Neural cell (in vitro differentiated cells): ENCODE measurements at regions not wholly inside any gene's neighbourhood (a gene's known extent, or its start where the extent isn't known, plus 50 kb on each side); places are given as distances from the start of the nearest gene placed in this dataset.
A peak's percentile ranks its signal among the peaks of the same experiment; 100 is the strongest.

ENCODE experiments used
- H2AFZ ChIP-seq: fragments of 200-600, 300-800 bp; sonication (generic), shearing (Covaris generic); 2 replicates; pipeline ENCODE4 v1.6.0; 2014; ENCODE audit warnings: low read depth, mild to moderate bottlenecking, antibody characterized with exemption, low read length, moderate library complexity
- H3F3A ChIP-seq: fragments of 200-600 bp; shearing (Covaris generic); 2 replicates; pipeline ENCODE4 v1.6.1; 2016; ENCODE audit warnings: mild to moderate bottlenecking, moderate library complexity, mixed read lengths, antibody characterized with exemption, low read length; ENCODE audit not compliant: insufficient read depth, poor library complexity, severe bottlenecking
- H3K27ac ChIP-seq: fragments of 200-600, 300-800 bp; sonication (generic), shearing (Covaris generic); 2 replicates; pipeline ENCODE4 v1.5.1; 2014; ENCODE audit warnings: mild to moderate bottlenecking, low read length, moderate library complexity
- H3K27me3 ChIP-seq: fragments of 300-800, 200-600 bp; sonication (generic), shearing (Covaris generic); 2 replicates; pipeline ENCODE4 v1.6.0; 2014; ENCODE audit warnings: mild to moderate bottlenecking, low read depth, low read length, moderate library complexity; ENCODE audit not compliant: insufficient read depth
- H3K36me3 ChIP-seq: fragments of 300-800, 200-600 bp; sonication (generic), shearing (Covaris generic); 2 replicates; pipeline ENCODE4 v1.5.1; 2014; ENCODE audit warnings: mild to moderate bottlenecking, antibody characterized with exemption, low read length, moderate library complexity; ENCODE audit not compliant: insufficient read depth
- H3K4me2 ChIP-seq: fragments of 300-800, 200-600 bp; sonication (generic), shearing (Covaris generic); 2 replicates; pipeline ENCODE4 v1.6.0; 2014; ENCODE audit warnings: mild to moderate bottlenecking, low read length
- H3K4me3 ChIP-seq: fragments of 300-800, 200-600 bp; sonication (generic), shearing (Covaris generic); 2 replicates; pipeline ENCODE4 v1.5.1; 2014; ENCODE audit warnings: mild to moderate bottlenecking, low read length, moderate library complexity
- H3K79me2 ChIP-seq: fragments of 200-600 bp; shearing (Covaris generic); replicated peaks from 2 replicates; pipeline ENCODE4 v1.6.0; 2014; ENCODE audit warnings: mild to moderate bottlenecking, low read length, moderate library complexity; ENCODE audit not compliant: insufficient read depth
- H3K9ac ChIP-seq: fragments of 300-800, 200-600 bp; sonication (generic), shearing (Covaris generic); 2 replicates; pipeline ENCODE4 v1.6.1; 2016; ENCODE audit warnings: mild to moderate bottlenecking, low read length, mixed read lengths
- H3K9me2 ChIP-seq: fragments of 200-600 bp; shearing (Covaris generic); 2 replicates; pipeline ENCODE4 v1.6.1; 2016; ENCODE audit warnings: mild to moderate bottlenecking, low read length, mixed read lengths; ENCODE audit not compliant: insufficient read depth
- H3K9me3 ChIP-seq: fragments of 200-600, 300-800 bp; sonication (generic), shearing (Covaris generic); 2 replicates; pipeline ENCODE4 v1.6.1; 2016; ENCODE audit warnings: mild to moderate bottlenecking, mixed run types, low read length, moderate library complexity, mixed read lengths
- H4K20me1 ChIP-seq: fragments of 200-600 bp; shearing (Covaris generic); 2 replicates; pipeline ENCODE4 v1.6.1; 2016; ENCODE audit warnings: mild to moderate bottlenecking, mixed run types; ENCODE audit not compliant: insufficient read depth
- EP300 ChIP-seq: fragments of 450-650 bp; conservative IDR thresholded peaks from 2 replicates; pipeline ENCODE4 v1.6.1; 2014; ENCODE audit warnings: antibody characterized with exemption, mild to moderate bottlenecking, moderate library complexity; ENCODE audit not compliant: poor library complexity, severe bottlenecking
- EZH2 ChIP-seq: fragments of 200-600, 300-800 bp; shearing (Covaris generic), sonication (generic); IDR thresholded peaks from 2 replicates; pipeline ENCODE4 v1.6.1; 2014; ENCODE audit warnings: antibody characterized with exemption, low read length, borderline replicate concordance, mild to moderate bottlenecking; ENCODE audit not compliant: insufficient read depth, poor library complexity, severe bottlenecking
- MXI1 ChIP-seq: fragments of 450-650 bp; conservative IDR thresholded peaks from 2 replicates; pipeline ENCODE4 v1.6.1; 2014; ENCODE audit warnings: antibody characterized with exemption, mild to moderate bottlenecking; ENCODE audit not compliant: poor library complexity, severe bottlenecking
- POLR2AphosphoS5 ChIP-seq: IDR thresholded peaks from 2 replicates; pipeline ENCODE4 v1.6.1; 2012
- RAD21 ChIP-seq: fragments of 450-650 bp; conservative IDR thresholded peaks from 2 replicates; pipeline ENCODE4 v1.6.1; 2014; ENCODE audit warnings: antibody characterized with exemption, mild to moderate bottlenecking, moderate library complexity
- SMC3 ChIP-seq: fragments of 450-650 bp; conservative IDR thresholded peaks from 2 replicates; pipeline ENCODE4 v1.6.1; 2014; ENCODE audit warnings: antibody characterized with exemption, mild to moderate bottlenecking, moderate library complexity; ENCODE audit not compliant: poor library complexity
- TAF1 ChIP-seq: IDR thresholded peaks from 2 replicates; pipeline ENCODE4 v1.6.1; 2012; ENCODE audit warnings: low read depth
- TF ChIP-seq, protein P1 (sequence below): IDR thresholded peaks from 2 replicates; pipeline ENCODE4 v1.6.1; 2012; ENCODE audit warnings: borderline replicate concordance
- TF ChIP-seq, protein P2 (sequence below): fragments of 450-650 bp; IDR thresholded peaks from 2 replicates; pipeline ENCODE4 v1.5.1; 2014; ENCODE audit warnings: antibody characterized with exemption, mild to moderate bottlenecking, moderate library complexity; ENCODE audit not compliant: poor library complexity, severe bottlenecking

GRCh38 chr13:65826657-65827056 is 1403.5 kb downstream of the PCDH9 start:
- H3K27me3 ChIP-seq = no peaks in the 10 kb centered on the region
- TF ChIP-seq RAD21 (no peak), EP300 (peak; percentile 34)
- H2AFZ ChIP-seq = no peak overlapping the region
- no peaks in the 10 kb centered on the region for H3F3A ChIP-seq
- H3K36me3 ChIP-seq = no peaks in the 10 kb centered on the region
- no peak overlapping the region for H3K9ac ChIP-seq
- peak overlapping the region; percentile 24 for H3K4me3 ChIP-seq
- H3K27ac ChIP-seq = no peak overlapping the region
- H4K20me1 ChIP-seq = no peaks in the 10 kb centered on the region
- no peaks in the 10 kb centered on the region for H3K9me2 ChIP-seq
- H3K9me3 ChIP-seq = no peaks in the 10 kb centered on the region
- H3K4me2 ChIP-seq = peak overlapping the region; percentile 12
- no peaks in the 10 kb centered on the region for H3K79me2 ChIP-seq

DNA sequence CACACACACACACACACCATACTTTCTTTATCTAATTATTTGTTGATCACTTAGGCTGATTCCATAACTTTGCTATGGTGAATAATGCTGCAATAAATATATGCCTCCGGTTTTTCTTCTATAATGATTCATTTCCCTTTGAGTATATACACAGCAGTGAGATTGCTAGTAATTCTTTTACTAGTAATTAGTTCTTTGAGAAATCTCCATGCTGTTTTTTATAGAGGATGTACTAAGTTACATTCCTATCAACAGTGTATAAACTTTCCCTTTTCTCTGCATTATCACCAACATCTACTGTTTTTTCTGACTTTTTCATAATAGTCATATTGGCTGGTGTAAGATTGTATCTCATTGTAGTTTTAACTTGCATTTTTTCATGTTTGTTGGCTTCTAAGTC is 1405.1 kb downstream of the PCDH9 start:
- Histone ChIP-seq H3K36me3 (no peaks in the 10 kb centered on the region), H3K27ac (no peak overlapping the region), H2AFZ (no peak overlapping the region), H3K4me3 (no peak overlapping the region), H3K9me2 (no peaks in the 10 kb centered on the region), H3K79me2 (no peaks in the 10 kb centered on the region), H3K9ac (no peak overlapping the region), H3K4me2 (no peak overlapping the region), H3K9me3 (no peaks in the 10 kb centered on the region), H4K20me1 (no peaks in the 10 kb centered on the region), H3K27me3 (no peaks in the 10 kb centered on the region), H3F3A (no peaks in the 10 kb centered on the region)
- no peak for TF ChIP-seq MXI1
- TF ChIP-seq POLR2AphosphoS5 = no peak
- TF ChIP-seq TAF1 = no peak
- TF ChIP-seq SMC3 = no peak
- TF ChIP-seq, protein P1, sequence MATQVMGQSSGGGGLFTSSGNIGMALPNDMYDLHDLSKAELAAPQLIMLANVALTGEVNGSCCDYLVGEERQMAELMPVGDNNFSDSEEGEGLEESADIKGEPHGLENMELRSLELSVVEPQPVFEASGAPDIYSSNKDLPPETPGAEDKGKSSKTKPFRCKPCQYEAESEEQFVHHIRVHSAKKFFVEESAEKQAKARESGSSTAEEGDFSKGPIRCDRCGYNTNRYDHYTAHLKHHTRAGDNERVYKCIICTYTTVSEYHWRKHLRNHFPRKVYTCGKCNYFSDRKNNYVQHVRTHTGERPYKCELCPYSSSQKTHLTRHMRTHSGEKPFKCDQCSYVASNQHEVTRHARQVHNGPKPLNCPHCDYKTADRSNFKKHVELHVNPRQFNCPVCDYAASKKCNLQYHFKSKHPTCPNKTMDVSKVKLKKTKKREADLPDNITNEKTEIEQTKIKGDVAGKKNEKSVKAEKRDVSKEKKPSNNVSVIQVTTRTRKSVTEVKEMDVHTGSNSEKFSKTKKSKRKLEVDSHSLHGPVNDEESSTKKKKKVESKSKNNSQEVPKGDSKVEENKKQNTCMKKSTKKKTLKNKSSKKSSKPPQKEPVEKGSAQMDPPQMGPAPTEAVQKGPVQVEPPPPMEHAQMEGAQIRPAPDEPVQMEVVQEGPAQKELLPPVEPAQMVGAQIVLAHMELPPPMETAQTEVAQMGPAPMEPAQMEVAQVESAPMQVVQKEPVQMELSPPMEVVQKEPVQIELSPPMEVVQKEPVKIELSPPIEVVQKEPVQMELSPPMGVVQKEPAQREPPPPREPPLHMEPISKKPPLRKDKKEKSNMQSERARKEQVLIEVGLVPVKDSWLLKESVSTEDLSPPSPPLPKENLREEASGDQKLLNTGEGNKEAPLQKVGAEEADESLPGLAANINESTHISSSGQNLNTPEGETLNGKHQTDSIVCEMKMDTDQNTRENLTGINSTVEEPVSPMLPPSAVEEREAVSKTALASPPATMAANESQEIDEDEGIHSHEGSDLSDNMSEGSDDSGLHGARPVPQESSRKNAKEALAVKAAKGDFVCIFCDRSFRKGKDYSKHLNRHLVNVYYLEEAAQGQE = no peak
- no peak for TF ChIP-seq EZH2
- TF ChIP-seq EP300 = no peak
- TF ChIP-seq, protein P2, sequence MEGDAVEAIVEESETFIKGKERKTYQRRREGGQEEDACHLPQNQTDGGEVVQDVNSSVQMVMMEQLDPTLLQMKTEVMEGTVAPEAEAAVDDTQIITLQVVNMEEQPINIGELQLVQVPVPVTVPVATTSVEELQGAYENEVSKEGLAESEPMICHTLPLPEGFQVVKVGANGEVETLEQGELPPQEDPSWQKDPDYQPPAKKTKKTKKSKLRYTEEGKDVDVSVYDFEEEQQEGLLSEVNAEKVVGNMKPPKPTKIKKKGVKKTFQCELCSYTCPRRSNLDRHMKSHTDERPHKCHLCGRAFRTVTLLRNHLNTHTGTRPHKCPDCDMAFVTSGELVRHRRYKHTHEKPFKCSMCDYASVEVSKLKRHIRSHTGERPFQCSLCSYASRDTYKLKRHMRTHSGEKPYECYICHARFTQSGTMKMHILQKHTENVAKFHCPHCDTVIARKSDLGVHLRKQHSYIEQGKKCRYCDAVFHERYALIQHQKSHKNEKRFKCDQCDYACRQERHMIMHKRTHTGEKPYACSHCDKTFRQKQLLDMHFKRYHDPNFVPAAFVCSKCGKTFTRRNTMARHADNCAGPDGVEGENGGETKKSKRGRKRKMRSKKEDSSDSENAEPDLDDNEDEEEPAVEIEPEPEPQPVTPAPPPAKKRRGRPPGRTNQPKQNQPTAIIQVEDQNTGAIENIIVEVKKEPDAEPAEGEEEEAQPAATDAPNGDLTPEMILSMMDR = no peak
- no peak for TF ChIP-seq RAD21

- H3K9ac ChIP-seq = no peak overlapping the region
- H3K36me3 ChIP-seq = no peaks in the 10 kb centered on the region
- no peaks in the 10 kb centered on the region for H3F3A ChIP-seq
- H3K9me2 ChIP-seq = no peaks in the 10 kb centered on the region
- no peaks in the 10 kb centered on the region for H3K79me2 ChIP-seq
- H3K4me2 ChIP-seq = no peak overlapping the region
- H3K27ac ChIP-seq = no peak overlapping the region
- TF ChIP-seq EZH2 = no peak
- TF ChIP-seq, protein P2 = no peak
- TF ChIP-seq MXI1 = no peak
- TF ChIP-seq SMC3 = no peak
- TF ChIP-seq RAD21 = no peak
- TF ChIP-seq EP300 = no peak
- TF ChIP-seq, protein P1 = no peak
- TF ChIP-seq POLR2AphosphoS5 = no peak
- TF ChIP-seq TAF1 = no peak
- no peaks in the 10 kb centered on the region for H3K27me3 ChIP-seq
- no peaks in the 10 kb centered on the region for H3K9me3 ChIP-seq
- H3K4me3 ChIP-seq = no peak overlapping the region
- no peak overlapping the region for H2AFZ ChIP-seq
- H4K20me1 ChIP-seq = no peaks in the 10 kb centered on the region
Measured at GRCh38 chr13:65808061-65808460, 1422.1 kb downstream of the PCDH9 start.
